ENCODE measurements at regions not wholly inside any gene's neighbourhood (a gene's known extent, or its start where the extent isn't known, plus 50 kb on each side); places are given as distances from the start of the nearest gene placed in this dataset.
A peak's percentile ranks its signal among the peaks of the same experiment; 100 is the strongest.

GRCh38 chr20:60132162-60132826 lies 174.1 kb downstream of the CDH26 start:
- no peak for DNase-seq

DNA sequence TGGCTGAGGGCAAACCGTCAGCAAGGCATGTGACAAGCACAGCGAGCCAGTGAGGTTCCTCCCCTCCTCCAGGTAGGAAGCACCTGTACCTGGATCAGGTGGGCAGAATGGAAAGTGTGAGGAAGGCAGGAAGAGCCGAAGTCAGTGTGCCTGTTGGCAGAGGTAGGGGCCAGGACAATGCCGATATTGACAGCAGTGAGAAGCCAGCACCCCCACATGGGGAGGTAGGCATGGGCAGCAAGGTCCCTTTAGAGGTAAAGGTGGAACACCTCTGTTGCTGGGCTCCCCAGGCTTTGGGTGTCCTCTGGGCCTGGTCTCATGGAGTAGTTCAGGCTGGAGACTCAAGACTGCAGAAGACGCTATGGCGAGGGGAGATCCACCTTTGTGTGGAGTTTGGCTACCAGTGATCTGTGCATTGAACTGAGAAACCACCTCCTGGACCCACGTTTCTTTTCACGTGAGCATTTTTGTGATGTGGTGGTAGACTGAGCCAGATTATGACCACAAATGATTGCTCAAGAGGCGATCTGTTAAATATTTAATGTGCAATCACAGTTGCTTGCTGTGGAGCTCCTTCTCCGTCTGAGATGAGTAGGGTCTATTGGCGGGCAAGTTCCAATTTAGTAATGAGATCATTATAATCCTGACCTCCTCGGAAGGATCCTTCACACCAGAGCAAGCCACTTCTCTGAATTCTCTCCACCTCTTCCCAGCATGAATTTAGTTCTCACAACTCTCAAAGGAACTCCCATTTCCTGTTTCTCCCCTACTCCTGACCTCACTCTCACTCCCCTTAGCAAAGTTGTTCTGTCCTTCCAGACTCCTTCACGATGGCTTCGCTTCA lies 174.8 kb downstream of the CDH26 start:
- no peak for DNase-seq

GRCh38 chr20:60135276-60135675 lies 177.1 kb downstream of the CDH26 start:
- DNase-seq = no peak

- DNase-seq = no peak
Observed at GRCh38 chr20:60136645-60137401, 178.6 kb downstream of the CDH26 start.

DNA sequence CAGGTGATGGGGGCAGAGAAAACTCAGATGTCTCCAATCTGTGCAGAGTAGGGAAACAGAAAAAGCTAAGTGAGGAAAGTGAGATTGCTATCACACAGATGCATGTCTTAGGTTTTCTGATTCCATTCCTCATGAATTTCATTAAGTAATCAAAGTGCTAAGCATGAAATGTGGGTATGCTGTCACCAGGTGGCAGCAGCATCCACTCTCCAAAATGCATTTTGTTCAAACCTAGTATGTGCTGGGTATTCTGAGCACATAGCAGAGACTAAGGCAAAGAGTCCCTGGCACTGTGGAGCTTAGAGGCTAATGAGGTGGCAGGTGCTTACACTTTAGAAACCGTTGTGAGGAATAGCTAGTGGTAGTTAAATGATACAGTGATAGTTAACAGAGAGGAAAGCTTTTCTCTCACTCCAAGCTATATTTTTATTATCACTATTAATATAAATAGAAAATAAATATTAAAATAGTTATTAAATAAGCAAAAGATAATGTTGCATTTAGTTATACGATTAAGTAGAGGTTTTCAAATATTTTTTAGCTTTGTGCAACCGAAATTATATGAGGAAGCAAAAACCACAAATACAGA lies 179.5 kb downstream of the CDH26 start:
- DNase-seq = peak in 1 of 2 donors; percentile 20

DNA sequence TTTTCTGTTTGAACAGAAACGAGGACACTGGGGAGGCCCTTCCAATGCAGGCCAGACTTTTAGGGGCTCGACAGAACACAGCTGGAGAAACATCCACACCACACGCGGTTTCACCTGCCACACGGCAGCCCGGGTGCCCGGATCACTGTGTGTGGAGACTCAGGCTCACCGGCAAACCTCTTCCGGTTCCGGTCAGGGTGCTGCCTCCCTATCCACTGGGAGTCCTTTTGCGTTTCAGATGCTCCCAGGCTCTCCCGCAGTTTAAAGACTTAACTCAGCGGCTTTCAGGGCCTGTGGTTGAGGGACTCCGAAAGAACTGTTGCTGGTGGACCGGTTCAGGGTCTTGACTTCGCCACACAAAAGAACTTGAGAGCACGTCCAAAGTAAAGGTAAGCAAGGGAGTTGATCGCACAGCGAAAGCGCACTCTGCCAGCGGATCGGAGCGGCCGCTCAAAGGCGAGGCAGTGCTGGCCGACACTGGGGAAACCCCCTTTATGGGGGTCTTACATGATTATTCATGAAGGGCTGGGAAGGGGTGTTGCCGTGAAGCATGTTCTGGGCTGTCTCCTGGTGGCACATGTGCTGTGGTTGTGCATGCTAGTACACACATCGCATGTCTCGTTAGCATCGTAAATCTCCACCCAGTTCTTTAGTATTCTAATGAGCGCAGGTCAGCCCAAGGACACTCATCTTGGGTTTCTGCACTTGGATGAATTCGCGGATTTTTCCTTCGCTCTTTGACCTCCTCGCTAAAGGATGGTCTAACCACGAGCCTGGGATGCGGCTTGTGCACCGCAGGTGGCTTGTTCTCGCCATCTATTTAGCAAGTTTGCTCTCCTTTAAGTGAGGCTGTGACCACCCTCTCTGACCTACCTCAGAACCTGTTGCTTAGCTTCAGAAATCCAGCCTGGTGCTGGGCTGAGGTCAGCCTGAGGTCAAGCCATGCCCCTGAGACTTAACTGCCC lies 180.3 kb downstream of the CDH26 start:
- DNase-seq = peak in 1 of 2 donors; percentile 21

DNA sequence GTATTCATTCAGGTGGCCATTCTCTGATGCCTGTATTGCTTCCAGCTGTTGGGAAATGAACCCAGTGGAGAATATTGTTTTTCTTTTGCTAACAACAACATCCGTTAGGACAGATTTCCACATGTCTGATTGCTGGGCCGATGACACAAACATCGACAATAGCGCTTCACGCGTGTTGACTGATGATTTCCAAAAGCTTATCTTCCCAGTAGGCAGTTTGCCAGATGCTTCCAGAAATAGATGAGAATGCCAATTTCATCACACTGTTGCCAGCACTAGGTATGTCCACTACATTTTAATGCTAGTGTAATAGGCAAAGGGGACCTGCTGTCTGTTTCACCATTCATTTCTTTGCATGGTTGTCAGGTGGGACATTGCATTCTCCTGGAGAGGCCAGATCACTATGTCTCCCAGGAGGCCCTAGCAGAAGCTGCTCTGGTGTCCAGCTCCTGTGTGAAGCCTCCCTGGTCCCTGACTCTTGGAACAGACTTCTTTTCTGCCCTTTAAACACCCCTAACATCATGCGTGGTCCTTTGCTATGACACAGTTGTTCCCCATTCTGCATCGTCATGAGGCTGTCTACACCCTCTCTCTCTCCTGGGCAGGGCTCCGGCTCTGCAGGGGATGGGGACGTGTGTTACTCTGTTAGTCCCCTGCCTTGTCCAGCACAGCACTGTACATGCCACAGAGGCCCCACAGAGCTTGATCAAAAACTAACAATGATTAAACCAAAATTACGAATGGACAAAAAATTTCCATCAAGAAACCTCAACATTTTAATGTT lies 181.6 kb downstream of the CDH26 start:
- DNase-seq = no peak

DNA sequence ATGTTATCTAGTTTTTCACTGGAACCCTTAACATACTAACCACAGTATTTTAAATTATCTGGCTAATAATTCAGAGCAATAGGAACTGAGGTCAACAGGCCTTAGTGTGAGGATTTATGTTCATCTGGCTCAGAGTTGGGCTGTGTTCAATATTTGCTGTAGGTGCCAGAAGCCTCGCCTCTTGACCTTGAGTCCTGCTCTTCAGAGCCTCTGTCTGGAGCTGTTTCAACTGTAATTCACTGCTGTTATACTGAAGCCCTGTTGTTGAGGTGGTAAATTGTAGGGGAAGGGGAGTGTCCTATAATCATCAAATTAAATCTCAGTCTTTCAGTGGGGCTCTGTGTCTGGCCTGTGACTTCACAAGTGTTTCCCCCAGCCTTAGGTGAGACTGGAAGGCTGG lies 184.4 kb downstream of the CDH26 start:
- no peak for DNase-seq

DNA sequence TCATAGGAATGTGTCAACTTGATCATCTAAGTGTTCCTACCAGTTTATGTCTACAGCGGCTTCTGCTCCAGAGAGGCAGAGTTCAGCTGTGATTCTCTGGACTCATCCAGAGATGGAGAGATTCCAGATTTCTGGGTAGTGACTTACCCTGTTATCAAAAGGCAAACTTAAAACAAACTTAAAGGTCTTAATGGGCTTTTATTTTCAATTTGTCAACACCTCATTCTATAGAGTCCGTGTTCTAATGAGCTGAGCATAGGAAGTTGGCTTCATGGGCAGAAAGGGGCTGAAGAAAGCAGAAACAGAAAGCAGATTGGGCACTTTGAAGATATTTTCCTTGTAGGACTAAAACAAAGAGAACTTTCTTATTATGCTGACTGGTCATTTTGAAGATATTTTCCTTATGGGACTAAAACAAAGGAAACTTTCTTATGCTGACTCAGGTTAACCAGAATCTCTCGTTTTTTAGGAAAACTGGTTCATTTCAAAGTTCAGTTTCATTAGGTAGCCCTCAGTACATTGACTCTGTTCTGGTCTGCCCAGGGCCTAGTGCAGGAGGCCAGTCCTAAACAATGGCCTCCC lies 185.1 kb downstream of the CDH26 start:
- DNase-seq = no peak

GRCh38 chr20:60144404-60144803 lies 186.2 kb downstream of the CDH26 start:
- DNase-seq = no peak

GRCh38 chr20:60144974-60145527 lies 186.8 kb downstream of the CDH26 start:
- no peak for DNase-seq

DNA sequence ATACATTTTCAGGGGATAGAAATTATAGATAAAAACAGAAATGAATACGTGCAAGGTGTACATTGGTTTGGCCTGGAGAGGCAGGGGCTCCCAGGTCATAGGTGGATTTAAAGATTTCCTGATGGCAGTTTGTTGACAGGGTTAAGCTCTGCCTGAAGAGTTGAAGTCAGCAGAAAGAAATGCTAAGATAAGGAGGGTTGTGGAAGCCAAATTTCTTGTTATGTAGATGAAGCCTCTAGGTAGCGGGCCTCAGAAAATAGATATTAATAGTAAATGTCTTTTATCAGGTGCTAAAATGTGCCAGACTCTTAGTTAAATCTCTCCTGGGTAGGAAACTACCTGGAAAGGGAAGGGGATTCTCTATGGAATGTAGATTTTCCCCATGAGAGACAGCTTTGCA lies 188.8 kb downstream of the CDH26 start:
- no peak for DNase-seq

DNA sequence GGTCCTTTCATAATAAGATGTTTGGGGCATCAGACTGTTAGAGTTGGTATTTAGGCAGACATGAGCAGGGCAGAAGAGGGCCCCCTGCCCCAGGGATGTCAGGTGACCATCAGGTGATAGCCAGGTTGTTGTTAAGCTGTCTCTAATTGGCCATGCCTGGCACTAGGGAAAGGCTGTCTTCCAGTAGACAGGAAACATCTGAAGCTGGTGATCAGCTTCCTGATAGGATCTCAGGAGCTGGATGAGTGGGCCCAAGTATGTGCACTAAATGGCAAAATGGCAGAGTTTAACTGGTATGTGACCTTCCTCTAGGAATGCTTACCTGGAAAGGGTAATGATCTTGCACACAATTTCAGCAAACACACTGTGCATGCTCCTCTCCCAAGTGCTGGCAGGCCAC lies 190.7 kb downstream of the CDH26 start:
- DNase-seq = no peak

DNA sequence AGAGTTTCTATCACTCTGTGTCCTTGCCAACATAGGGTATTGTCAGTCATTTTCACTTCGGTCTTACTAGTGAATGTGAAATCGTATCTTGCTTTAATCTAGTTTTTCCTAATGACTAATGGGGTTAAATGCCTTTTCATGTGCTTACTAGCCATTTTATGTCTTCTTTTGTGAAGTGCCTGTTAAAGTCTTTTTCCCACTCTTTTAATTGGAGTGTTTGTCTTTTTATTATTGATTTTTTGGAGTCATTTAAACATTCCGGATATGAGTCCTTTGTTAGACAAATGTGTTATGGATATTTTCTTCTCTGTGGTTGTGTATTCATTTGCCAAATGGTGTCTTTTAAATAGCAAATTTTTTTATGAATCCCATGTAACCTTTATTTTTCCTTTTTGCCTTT lies 194.6 kb downstream of the CDH26 start:
- no peak for DNase-seq

GRCh38 chr20:60160451-60161145 lies 202.4 kb downstream of the CDH26 start:
- DNase-seq = no peak

DNA sequence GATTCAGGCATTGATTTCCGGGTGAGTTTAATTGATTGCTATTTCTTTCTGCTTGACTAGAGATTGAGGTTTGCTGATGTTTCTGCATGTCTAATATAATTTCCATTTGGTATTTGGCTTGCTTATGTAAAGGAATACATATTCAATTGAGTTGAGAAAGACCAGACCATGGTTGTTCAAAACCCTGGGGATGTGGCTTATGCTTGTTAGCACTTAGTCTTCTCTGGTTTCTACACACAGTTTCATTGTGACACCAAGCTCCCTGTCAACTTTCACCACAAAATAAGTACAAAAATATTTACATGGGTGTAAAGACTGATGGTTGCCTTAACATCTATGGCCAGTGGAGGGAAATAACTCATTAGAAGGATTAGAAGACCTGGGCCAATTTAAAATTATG lies 209.6 kb downstream of the CDH26 start:
- no peak for DNase-seq

DNA sequence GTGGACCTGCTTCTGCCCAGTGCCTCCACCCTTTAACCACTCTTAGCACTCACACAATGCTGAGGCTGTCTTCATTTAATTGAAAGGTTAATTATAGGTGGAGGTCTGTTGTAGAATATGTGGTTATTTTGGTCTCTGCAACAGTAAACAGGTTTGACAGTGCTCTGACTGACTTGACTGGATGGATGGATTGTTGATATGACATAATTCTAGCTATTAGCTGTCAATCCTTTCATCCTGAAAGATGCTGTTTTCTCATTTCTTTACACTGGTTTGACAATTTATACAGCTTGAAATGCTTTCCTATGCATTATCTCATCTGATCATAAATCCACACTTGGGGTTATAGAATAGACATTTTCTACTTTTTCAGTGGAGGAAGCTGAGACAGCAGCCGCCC lies 210.7 kb downstream of the CDH26 start:
- DNase-seq = no peak

DNA sequence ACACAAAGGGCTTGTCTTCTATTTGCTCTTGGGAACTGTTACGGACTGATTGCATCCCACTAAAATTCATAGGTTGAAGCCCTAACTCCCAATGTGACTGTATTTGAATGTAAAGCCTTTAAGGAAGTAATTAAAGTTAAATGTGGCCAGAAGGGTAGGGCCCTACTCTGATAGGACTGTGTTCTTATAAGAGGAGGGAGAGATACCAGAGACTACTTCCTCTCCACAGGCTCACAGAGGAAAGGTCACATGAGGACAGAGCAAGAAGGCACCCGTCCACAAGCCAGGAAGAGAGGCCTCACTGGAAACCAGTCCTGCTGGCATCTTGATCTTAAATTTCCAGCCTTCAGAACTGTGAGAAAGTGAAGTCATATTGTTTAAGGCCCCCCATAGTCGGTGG lies 211.9 kb downstream of the CDH26 start:
- no peak for DNase-seq

DNA sequence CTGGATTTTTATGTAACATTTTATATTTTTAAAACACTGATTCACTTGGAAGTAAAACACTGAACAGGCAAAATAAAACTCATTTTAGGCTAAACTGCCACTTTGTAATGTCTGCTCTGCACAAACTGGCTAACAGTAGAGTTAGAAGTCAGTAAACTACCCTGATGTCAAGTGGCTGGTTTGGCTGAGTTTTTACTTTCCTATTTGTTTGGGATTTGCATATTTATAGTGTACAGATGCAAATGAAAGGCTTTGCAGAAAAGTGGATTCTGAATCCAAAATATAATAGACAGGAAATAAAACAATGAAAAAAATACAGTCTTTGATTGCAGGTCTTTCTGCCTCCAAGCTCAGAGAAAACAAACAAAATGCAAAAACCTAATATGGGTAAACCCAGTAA lies 213.1 kb downstream of the CDH26 start:
- no peak for DNase-seq

- no peak for DNase-seq
Observed at GRCh38 chr20:60171738-60172137, 213.5 kb downstream of the CDH26 start.
